ENCODE measurements at regions not wholly inside any gene's neighbourhood (a gene's known extent, or its start where the extent isn't known, plus 50 kb on each side); places are given as distances from the start of the nearest gene placed in this dataset.

DNA sequence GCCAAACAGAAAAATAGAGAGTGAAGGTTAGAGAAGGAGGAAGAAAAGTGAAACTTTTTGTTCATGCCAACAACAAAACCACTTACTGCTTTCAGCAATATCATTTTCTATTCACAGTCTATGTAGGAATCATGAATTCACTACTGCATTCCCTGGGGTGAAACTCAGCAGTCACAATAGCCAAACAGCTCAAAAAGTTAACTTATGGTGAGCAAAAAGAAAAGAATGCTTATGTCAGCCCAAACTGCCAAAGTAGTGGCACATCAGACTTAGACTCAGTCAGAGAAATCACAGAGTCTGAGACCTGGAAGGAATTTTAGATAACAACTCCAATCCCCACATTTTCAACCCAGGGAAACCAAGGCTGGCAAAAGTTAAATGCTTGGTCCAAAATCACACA lies 238.7 kb upstream of the TMCO5A start:
- peak; percentile 63 for DNase-seq (ENCODE audit: low read depth, low spot score)

- DNase-seq (ENCODE audit: low read depth, low spot score), result no peak
Observed at GRCh38 chr15:37698679-37699078, 235.8 kb upstream of the TMCO5A start.

GRCh38 chr15:37701230-37701629 lies 233.2 kb upstream of the TMCO5A start:
- DNase-seq (ENCODE audit: low read depth, low spot score), result no peak

DNA sequence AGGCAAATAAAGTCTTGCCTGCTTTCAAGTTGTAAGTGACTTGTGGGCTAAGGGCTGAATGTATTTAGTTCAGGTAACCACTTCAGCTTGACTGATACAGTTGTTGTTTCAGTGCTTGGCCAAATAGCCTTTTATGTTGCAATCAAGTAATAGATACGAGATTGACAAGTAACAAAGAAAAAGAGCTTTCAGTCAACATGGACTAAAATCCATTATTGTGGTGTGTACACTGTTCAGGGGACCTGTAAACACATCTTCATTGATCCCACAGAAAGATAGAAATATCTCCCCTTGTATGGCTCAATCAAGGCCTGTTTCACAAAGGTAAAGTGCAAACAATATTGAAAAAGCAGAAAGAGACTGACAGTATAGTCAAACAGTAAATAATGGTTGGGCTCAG lies 224.8 kb upstream of the TMCO5A start:
- DNase-seq (ENCODE audit: low read depth, low spot score), result no peak

DNA sequence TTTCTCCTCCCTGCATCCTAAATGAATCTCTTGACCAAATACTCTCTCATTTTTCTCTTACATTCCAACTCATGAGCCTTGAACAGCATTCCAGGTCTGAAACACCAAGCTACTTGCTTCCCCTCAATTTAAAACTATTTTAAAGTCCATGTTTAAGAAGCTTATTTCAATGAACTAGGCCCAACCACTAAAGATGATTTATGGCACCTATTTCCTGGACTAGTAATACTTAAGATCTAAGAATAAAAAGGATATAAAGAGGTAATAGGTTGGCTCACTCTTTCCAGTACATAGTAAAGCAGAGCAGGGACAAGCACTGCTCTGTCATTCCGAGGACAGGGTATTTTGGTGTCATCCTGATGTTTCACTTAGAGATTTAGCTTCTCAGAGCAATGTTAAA lies 219.3 kb upstream of the TMCO5A start:
- no peak for DNase-seq (ENCODE audit: low read depth, low spot score)

- no peak for DNase-seq (ENCODE audit: low read depth, low spot score)
Observed at GRCh38 chr15:37720267-37720666, 214.2 kb upstream of the TMCO5A start.

GRCh38 chr15:37731146-37731746 lies 203.2 kb upstream of the TMCO5A start:
- DNase-seq (ENCODE audit: low read depth, low spot score), result no peak

DNA sequence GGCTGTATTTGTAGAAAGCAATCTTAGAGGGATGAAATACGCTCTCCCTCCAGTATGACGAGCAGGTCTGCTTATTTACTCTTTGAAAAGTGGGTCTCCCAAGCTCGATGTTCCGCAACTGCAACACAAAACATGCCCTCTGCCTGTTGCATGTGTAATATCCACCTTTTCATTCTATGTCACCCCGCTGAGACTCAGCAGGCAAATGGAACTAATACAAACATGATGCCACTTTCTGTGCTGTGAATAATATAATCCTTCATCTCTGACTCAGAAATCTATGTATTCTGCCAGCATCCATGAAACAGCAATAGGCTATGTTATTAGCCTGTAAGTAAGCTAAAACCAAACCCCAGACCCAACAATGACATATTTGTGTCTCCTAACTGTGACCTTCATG lies 200.8 kb upstream of the TMCO5A start:
- DNase-seq (ENCODE audit: low read depth, low spot score), result no peak

GRCh38 chr15:37740623-37741141 lies 193.8 kb upstream of the TMCO5A start:
- DNase-seq (ENCODE audit: low read depth, low spot score), result peak; percentile 1

GRCh38 chr15:37743826-37744225 lies 190.6 kb upstream of the TMCO5A start:
- DNase-seq (ENCODE audit: low read depth, low spot score), result no peak

GRCh38 chr15:37744521-37744920 lies 189.9 kb upstream of the TMCO5A start:
- DNase-seq (ENCODE audit: low read depth, low spot score), result no peak

DNA sequence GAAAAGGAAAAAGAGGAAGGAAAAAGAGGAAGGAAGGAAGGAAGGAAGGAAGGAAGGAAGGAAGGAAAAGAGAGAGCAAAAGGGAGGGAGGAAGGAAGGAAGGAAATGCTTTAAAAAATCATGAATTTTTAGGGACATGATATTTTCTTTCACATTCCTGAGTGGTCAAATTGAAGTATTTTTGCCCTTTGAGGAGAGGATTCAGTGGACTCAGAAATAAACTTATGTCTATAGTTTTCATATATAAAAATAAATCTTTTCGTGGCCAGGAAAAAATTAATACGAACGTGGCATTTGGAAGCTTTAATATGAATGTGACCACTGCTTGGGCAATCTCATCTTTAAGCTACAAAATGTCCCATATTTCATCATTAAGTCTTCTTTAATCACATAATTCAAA lies 183.0 kb upstream of the TMCO5A start:
- DNase-seq (ENCODE audit: low read depth, low spot score), result no peak

- DNase-seq (ENCODE audit: low read depth, low spot score), result no peak
Observed at GRCh38 chr15:37756407-37756806, 178.0 kb upstream of the TMCO5A start.

- DNase-seq (ENCODE audit: low read depth, low spot score), result no peak
Observed at GRCh38 chr15:37758412-37758811, 176.0 kb upstream of the TMCO5A start.

- DNase-seq (ENCODE audit: low read depth, low spot score), result peak; percentile 70
Observed at GRCh38 chr15:37764733-37765191, 169.7 kb upstream of the TMCO5A start.

- DNase-seq (ENCODE audit: low read depth, low spot score), result no peak
Observed at GRCh38 chr15:37765786-37766185, 168.7 kb upstream of the TMCO5A start.

- DNase-seq (ENCODE audit: low read depth, low spot score), result no peak
Observed at GRCh38 chr15:37767841-37768455, 166.5 kb upstream of the TMCO5A start.

- peak; percentile 38 for DNase-seq (ENCODE audit: low read depth, low spot score)
Observed at GRCh38 chr15:37771465-37771864, 163.0 kb upstream of the TMCO5A start.

DNA sequence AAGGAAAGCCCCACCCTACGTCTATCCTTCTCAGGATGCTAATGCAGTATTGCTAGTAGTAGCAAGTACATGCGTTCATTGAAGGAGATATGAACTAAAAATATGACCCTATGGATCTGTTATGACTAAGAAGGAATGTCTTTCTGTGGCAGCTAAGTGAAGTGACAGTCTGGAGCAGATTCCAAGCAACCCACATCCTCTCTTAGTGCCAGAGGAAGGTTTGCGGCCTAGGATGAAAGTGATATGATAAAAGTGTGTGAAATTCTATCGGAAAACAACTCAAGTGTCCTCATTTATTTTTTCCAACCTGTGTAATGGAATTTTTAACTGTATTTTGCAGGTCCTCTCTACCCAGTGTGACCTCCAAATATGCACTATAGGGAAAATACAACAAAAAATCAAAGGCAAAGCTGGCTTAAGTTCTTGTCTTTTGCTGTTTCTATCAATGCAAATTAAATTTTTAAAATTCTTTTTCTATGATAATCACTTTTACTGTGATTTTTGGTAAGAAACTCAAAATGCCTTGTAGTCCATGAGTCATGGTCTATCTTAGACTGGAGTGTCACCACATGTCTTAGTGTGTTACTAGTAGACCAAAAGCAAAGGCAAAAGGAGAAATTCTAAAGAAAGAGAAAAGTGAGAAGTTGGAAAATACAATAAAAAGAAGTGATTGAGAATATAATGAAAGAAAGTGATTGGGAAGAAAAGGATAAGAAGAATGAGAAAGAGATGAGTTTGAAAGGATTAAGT lies 161.2 kb upstream of the TMCO5A start:
- peak; percentile 41 for DNase-seq (ENCODE audit: low read depth, low spot score)

DNA sequence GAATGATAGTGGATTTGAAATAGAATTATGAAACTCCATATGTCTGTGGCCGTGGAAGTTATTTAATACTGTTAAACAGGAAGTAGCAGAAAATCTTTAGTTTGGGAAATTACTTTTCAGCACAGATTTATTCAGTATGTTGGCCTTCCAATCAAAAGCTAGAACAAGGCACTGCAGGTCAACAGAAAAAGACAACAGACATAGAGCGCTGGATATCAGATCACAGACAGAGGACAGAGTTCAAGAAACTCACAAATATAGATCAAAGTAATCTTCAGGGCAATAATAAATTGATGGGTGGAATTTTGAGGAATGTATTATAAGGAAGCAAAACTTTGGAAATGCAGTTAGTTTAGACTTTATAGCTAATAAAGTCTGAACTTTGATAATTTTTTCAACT lies 159.5 kb upstream of the TMCO5A start:
- DNase-seq (ENCODE audit: low read depth, low spot score), result no peak

GRCh38 chr15:37777006-37777405 lies 157.4 kb upstream of the TMCO5A start:
- no peak for DNase-seq (ENCODE audit: low read depth, low spot score)

DNA sequence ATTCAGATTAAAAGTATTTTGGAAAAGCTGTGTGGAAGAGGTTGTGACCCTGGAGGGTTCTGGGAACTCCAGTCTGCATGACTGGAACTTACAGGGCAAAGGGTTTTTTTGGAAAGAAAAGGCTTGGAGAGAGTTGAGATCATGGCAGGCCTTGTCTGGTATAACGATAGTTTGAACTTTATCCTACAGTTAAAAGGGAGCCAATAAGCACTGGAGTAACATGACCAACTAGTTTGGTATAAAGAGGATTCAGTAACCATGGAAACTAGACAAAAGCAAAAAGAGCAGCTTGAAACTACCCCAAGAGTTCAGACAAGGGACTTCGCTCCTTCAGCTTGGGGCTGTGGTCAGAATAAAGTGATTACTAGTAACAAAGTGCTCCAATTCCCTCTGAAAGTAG lies 151.2 kb upstream of the TMCO5A start:
- peak; percentile 17 for DNase-seq (ENCODE audit: low read depth, low spot score)

GRCh38 chr15:37788330-37788729 lies 146.1 kb upstream of the TMCO5A start:
- DNase-seq (ENCODE audit: low read depth, low spot score), result no peak
